ENCODE measurements at regions not wholly inside any gene's neighbourhood (a gene's known extent, or its start where the extent isn't known, plus 50 kb on each side); places are given as distances from the start of the nearest gene placed in this dataset.

GRCh38 chr9:13899924-13900323 is 414.0 kb downstream of the NFIB start:
- TF ChIP-seq POLR2A (IDR thresholded peaks at IDR 0.05) (no peak), CTCF (IDR thresholded peaks at IDR 0.05) (no peak)

All from suprapubic skin (tissue), 3 donors.